Large intestine (tissue), 3 donors: ENCODE measurements at regions not wholly inside any gene's neighbourhood (a gene's known extent, or its start where the extent isn't known, plus 50 kb on each side); places are given as distances from the start of the nearest gene placed in this dataset.

Source experiments
- DNase-seq, 2 donors: peaks; one replicate each; pipeline versions ENCODE4 v3.0.0 to v3.0.0-alpha.2; 2013
- H3K27ac ChIP-seq: one replicate; pipeline ENCODE4 v1.5.1; 2013; ENCODE audit warnings: low read length
- H3K27me3 ChIP-seq: 2 replicates; pipeline ENCODE4 v1.6.1; 2013; ENCODE audit warnings: low read length; ENCODE audit not compliant: control insufficient read depth, insufficient read depth
- H3K36me3 ChIP-seq: 2 replicates; pipeline ENCODE4 v1.6.1; 2013; ENCODE audit warnings: low read length; ENCODE audit not compliant: control insufficient read depth, insufficient read depth
- H3K4me1 ChIP-seq: one replicate; pipeline ENCODE4 v1.6.1; 2013; ENCODE audit warnings: low read length; ENCODE audit not compliant: control insufficient read depth, insufficient read depth
- H3K4me3 ChIP-seq: one replicate; pipeline ENCODE4 v1.5.1; 2013; ENCODE audit warnings: low read length
- H3K9me3 ChIP-seq: one replicate; pipeline ENCODE4 v1.6.1; 2013; ENCODE audit warnings: mild to moderate bottlenecking, low read depth, low read length, moderate library complexity; ENCODE audit not compliant: control insufficient read depth
- WGBS: methylation state at CpG from one replicate; pipeline ENCODE4 v1.1.5; 2013; ENCODE audit warnings: low lambda C conversion rate; ENCODE audit not compliant: insufficient coverage; 5-methylcytosine and 5-hydroxymethylcytosine counted together

- WGBS: no CpG with 5 or more reads among the region's 2 CpGs
- Histone ChIP-seq H3K9me3 (no peaks in the 10 kb centered on the region), H3K27ac (no peak overlapping the region), H3K36me3 (no peaks in the 10 kb centered on the region), H3K4me3 (no peak overlapping the region), H3K27me3 (no peaks in the 10 kb centered on the region), H3K4me1 (no peaks in the 10 kb centered on the region)
- DNase-seq: no peak
These were observed 551.4 kb upstream of the SGCG start for GRCh38 chr13:22629374-22629773.

- Histone ChIP-seq H3K4me3 (no peak overlapping the region), H3K36me3 (no peaks in the 10 kb centered on the region), H3K9me3 (no peaks in the 10 kb centered on the region), H3K4me1 (no peaks in the 10 kb centered on the region), H3K27me3 (no peaks in the 10 kb centered on the region), H3K27ac (no peak overlapping the region)
- DNase-seq: no peak
- WGBS: no CpG with 5 or more reads among the region's 8 CpGs
These were observed 538.7 kb upstream of the SGCG start for GRCh38 chr13:22642088-22642487.

GRCh38 chr13:22644941-22645340, 535.8 kb upstream of the SGCG start:
- Histone ChIP-seq H3K9me3 (no peaks in the 10 kb centered on the region), H3K27ac (no peak overlapping the region), H3K27me3 (no peaks in the 10 kb centered on the region), H3K4me1 (no peaks in the 10 kb centered on the region), H3K36me3 (no peaks in the 10 kb centered on the region), H3K4me3 (no peak overlapping the region)
- WGBS: no CpG with 5 or more reads among the region's 4 CpGs
- no peak for DNase-seq

GRCh38 chr13:22647156-22647850, 533.5 kb upstream of the SGCG start:
- Histone ChIP-seq H3K36me3 (no peaks in the 10 kb centered on the region), H3K4me3 (no peak overlapping the region), H3K4me1 (no peaks in the 10 kb centered on the region), H3K9me3 (no peaks in the 10 kb centered on the region), H3K27ac (no peak overlapping the region), H3K27me3 (no peaks in the 10 kb centered on the region)
- peak in 1 of 2 donors; percentile 8 for DNase-seq

- peak; percentile 6 to 26 for DNase-seq
- Histone ChIP-seq H3K4me3 (no peak overlapping the region), H3K4me1 (no peaks in the 10 kb centered on the region), H3K36me3 (no peaks in the 10 kb centered on the region), H3K27me3 (no peaks in the 10 kb centered on the region), H3K9me3 (no peaks in the 10 kb centered on the region), H3K27ac (no peak overlapping the region)
- no CpG with 5 or more reads among the region's 7 CpGs for WGBS
These were observed 532.4 kb upstream of the SGCG start for GRCh38 chr13:22648320-22648801.

DNA sequence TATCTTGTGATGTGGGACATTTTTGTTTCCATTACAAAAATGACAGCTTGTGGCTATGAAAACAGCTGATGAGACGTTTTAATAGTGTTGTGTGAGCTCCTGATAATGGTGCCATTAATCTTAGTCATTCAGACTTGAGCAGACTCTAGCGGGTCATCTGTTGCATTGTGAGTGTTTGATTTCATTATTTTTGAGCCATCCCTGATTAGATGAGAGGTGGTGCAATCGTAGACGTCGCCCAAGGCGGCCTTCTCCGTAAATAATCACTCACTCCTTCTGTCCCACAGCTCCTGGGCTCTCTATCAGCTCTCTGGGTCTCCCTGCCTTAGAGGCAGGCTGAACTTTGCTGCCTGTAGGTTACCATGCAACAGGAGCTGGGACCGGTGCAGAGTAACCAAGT, 528.0 kb upstream of the SGCG start:
- H3K36me3 ChIP-seq: no peaks in the 10 kb centered on the region
- no peaks in the 10 kb centered on the region for H3K4me1 ChIP-seq
- H3K9me3 ChIP-seq: no peaks in the 10 kb centered on the region
- 40% methylated on average over 2 of the region's 8 CpGs for WGBS
- no peak overlapping the region for H3K4me3 ChIP-seq
- H3K27ac ChIP-seq: no peak overlapping the region
- no peaks in the 10 kb centered on the region for H3K27me3 ChIP-seq
- DNase-seq: no peak

DNA sequence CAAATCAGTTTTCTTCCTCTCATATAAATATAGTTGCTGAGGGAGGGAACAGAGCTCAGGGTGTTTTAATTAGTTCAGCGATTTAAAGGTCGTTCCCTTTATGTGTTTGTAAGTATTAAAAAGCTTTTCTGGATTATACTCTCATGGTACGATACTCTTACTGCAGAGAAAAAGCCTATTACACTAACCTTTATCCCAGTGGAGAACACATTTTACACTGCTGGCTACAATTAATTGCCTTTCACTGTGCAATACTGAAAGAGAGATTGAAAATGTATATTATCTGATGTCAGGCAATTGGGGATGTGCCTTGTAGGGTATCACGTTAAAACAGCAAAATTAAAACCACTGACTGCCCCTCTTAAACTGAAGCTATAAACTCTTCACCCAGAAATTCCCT, 526.9 kb upstream of the SGCG start:
- H3K27me3 ChIP-seq: no peaks in the 10 kb centered on the region
- DNase-seq: no peak
- no peak overlapping the region for H3K4me3 ChIP-seq
- no peaks in the 10 kb centered on the region for H3K36me3 ChIP-seq
- H3K9me3 ChIP-seq: no peaks in the 10 kb centered on the region
- H3K27ac ChIP-seq: no peak overlapping the region
- no CpG with 5 or more reads among the region's 4 CpGs for WGBS
- H3K4me1 ChIP-seq: no peaks in the 10 kb centered on the region

DNA sequence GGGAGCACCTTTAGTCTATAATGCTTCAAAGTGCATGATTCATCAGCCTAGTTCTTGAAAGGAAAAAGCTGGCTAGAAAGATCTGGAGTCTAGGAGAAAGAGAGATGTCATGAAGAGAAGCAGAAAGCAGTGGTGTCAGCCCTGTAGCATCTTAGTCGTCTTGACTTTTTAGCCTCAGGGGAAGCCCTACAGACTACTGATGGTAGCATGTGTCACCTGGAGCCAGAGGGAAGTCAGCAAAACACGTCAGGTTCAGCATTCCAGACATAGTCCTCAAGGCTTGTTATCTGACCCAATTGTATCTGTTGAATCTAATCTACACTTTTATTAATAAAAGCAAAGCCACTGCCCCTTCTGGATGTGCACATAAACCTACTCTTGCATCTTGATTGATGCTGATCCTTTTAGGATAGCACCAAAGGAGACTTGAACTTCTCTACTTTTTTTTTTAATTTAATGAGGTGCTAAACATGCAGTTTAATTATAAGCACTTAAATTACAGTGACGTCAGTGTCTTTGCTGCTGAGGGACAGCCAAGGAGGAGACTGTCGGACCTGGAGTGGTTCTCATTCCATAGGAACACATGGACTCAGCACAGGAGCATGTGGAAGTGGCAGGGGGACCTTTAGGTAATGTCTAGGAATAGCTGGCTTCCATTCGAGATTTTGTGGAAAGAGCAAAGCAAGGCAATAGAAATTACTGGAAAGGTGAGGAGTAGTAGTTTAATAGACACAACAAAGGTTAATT, 525.5 kb upstream of the SGCG start:
- DNase-seq: no peak
- Histone ChIP-seq H3K27ac (no peak overlapping the region), H3K4me3 (no peak overlapping the region), H3K36me3 (no peaks in the 10 kb centered on the region), H3K9me3 (no peaks in the 10 kb centered on the region), H3K4me1 (no peaks in the 10 kb centered on the region), H3K27me3 (no peaks in the 10 kb centered on the region)
- whole genome bisulfite sequencing: no CpG with 5 or more reads among the region's 5 CpGs

DNA sequence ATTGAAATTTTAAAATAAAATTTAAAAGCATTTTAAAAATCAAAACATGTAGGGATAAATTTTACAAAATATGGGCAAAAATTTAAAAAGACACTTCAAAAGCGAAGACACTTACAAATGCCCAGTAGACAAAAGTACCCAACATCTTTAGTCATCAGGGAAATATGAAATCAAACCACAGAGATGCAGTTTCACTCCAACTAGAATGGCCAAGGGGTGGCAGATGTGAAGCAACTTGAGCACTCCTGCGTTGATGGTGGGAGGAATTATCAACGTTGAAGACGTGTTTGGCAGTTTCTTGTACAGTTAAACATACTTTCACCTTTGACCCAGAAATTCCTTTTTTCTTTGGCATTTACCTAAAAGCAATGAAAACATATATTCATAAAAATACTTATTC, 518.0 kb upstream of the SGCG start:
- Histone ChIP-seq H3K27ac (no peak overlapping the region), H3K4me1 (no peaks in the 10 kb centered on the region), H3K36me3 (no peaks in the 10 kb centered on the region), H3K4me3 (no peak overlapping the region), H3K27me3 (no peaks in the 10 kb centered on the region), H3K9me3 (no peaks in the 10 kb centered on the region)
- 75% methylated on average over 4 of the region's 4 CpGs for WGBS
- no peak for DNase-seq

DNA sequence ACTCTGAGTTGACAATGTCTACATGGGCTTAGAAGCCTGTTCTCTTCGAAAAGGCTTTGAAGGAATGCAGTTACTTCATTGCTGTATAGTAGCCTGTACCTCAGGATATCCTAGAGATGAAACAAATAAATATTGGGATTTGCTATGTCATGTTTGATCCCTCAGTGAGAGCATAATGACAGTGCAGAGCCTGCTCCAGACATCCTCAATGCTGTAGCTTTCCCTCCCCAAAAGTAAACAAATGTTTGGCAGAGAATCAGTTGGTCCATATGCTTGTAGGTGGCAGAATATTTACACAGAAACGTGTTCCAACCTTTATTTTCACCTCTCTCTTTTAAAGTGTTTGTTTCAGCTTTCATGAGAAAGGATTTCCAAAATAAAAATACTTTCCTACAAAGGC, 515.3 kb upstream of the SGCG start:
- no CpG with 5 or more reads among the region's 2 CpGs for WGBS
- H3K27me3 ChIP-seq: no peaks in the 10 kb centered on the region
- DNase-seq: peak in 1 of 2 donors; percentile 17

DNA sequence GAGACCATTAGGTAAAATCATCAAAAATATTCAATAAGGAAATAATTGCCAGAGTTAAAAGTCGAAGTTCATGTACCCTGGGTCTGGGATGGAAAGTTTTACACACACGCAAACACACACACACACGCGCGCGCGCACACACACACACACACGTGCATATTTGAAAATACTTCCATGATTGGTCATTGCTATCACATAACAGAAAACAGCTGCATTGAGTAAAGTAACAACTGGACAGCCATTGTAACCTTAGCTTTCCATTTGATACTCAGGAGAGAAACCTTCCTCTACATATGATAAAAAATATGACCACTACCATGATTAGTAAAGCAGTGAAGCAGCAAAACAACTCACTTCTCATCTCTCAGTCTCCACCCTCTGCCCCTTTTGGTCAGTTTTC, 490.0 kb upstream of the SGCG start:
- H3K36me3 ChIP-seq: no peaks in the 10 kb centered on the region
- no peaks in the 10 kb centered on the region for H3K27me3 ChIP-seq
- no peak overlapping the region for H3K4me3 ChIP-seq
- H3K9me3 ChIP-seq: no peaks in the 10 kb centered on the region
- H3K27ac ChIP-seq: no peak overlapping the region
- DNase-seq: no peak
- no peaks in the 10 kb centered on the region for H3K4me1 ChIP-seq
- WGBS: 83% methylated on average over 1 of the region's 8 CpGs

More for the DNA sequence above, 515.3 kb upstream of the SGCG start:
- H3K4me1 ChIP-seq: no peaks in the 10 kb centered on the region
- no peak overlapping the region for H3K27ac ChIP-seq
- H3K9me3 ChIP-seq: no peaks in the 10 kb centered on the region
- H3K4me3 ChIP-seq: no peak overlapping the region
- H3K36me3 ChIP-seq: no peaks in the 10 kb centered on the region
